PC-3 (cell line): ENCODE measurements at regions not wholly inside any gene's neighbourhood (a gene's known extent, or its start where the extent isn't known, plus 50 kb on each side); places are given as distances from the start of the nearest gene placed in this dataset.

Experiments
- CTCF ChIP-seq: fragments of 300-600 bp; sonication (generic); conservative IDR thresholded peaks from 2 replicates; pipeline ENCODE4 v1.5.1; 2017; ENCODE audit warnings: antibody characterized with exemption, low read depth, mild to moderate bottlenecking, low read length
- EZH2 ChIP-seq: fragments of 300-600 bp; sonication (generic); IDR thresholded peaks from one replicate; pipeline ENCODE4 v1.6.1; 2017; ENCODE audit warnings: antibody characterized with exemption, mild to moderate bottlenecking, low read length; ENCODE audit not compliant: unreplicated experiment
- EZH2phosphoT487 ChIP-seq: fragments of 300-600 bp; sonication (generic); IDR thresholded peaks from 2 replicates; pipeline ENCODE4 v1.6.1; 2018; ENCODE audit warnings: mild to moderate bottlenecking, antibody characterized with exemption, low read length, borderline replicate concordance

GRCh38 chr14:73778736-73779135 lies 64.6 kb upstream of the PNMA1 start:
- TF ChIP-seq CTCF (no peak), EZH2 (no peak), EZH2phosphoT487 (no peak)
